ENCODE measurements at regions not wholly inside any gene's neighbourhood (a gene's known extent, or its start where the extent isn't known, plus 50 kb on each side); places are given as distances from the start of the nearest gene placed in this dataset.

- TF ChIP-seq HOXA7 (CRISPR knock-in tag; IDR thresholded peaks at IDR 0.05), result no peak
- TF ChIP-seq MAZ (IDR thresholded peaks at IDR 0.05; ENCODE audit: borderline replicate concordance, low read depth, low read length), result no peak
- TF ChIP-seq FOSB (CRISPR knock-in tag; IDR thresholded peaks at IDR 0.05), result no peak
- no peak for TF ChIP-seq CTCF (IDR thresholded peaks at IDR 0.05)
- no peak for TF ChIP-seq ESRRA (IDR thresholded peaks at IDR 0.05; ENCODE audit: borderline replicate concordance, low read length)
- no peak for TF ChIP-seq POLR2A (IDR thresholded peaks at IDR 0.05; ENCODE audit: low read length)
- TF ChIP-seq REST (IDR thresholded peaks at IDR 0.05), result no peak
- TF ChIP-seq JUN (IDR thresholded peaks at IDR 0.05), result no peak
These were observed 233.4 kb downstream of the PABPC4L start for GRCh38 chr4:133968174-133968573.

Measured in A549 (cell line).